HEK293T (cell line): ENCODE measurements at regions not wholly inside any gene's neighbourhood (a gene's known extent, or its start where the extent isn't known, plus 50 kb on each side); places are given as distances from the start of the nearest gene placed in this dataset.

Experiments used
- CTCF ChIA-PET: fragments of 350-600 bp; formaldehyde crosslinking; extraction: SDS; loops from one replicate; lab custom pipeline; 2021; ENCODE audit warnings: antibody characterized with exemption, inconsistent platforms; lab: Yijun Ruan, JAX
- POLR2A ChIA-PET: fragments of 350-600 bp; formaldehyde crosslinking; extraction: SDS; loops from one replicate; lab custom pipeline; 2020; ENCODE audit warnings: antibody characterized with exemption, inconsistent platforms; lab: Yijun Ruan, JAX
- DNase-seq: peaks from one replicate; pipeline ENCODE4 v3.0.0; 2012; ENCODE audit warnings: mixed read lengths; ENCODE audit errors: extremely low spot score
- ARNT ChIP-seq: fragments of 450-650 bp; IDR thresholded peaks from 2 replicates; pipeline ENCODE4 v1.6.1; 2017; ENCODE audit warnings: mild to moderate bottlenecking
- BHLHE40 ChIP-seq: fragments of 450-650 bp; IDR thresholded peaks from 2 replicates; pipeline ENCODE4 v1.6.1; 2016; ENCODE audit warnings: mild to moderate bottlenecking, moderate library complexity, borderline replicate concordance
- CTBP1 ChIP-seq: fragments of 450-650 bp; IDR thresholded peaks from 2 replicates; pipeline ENCODE4 v1.6.1; 2016; ENCODE audit warnings: borderline replicate concordance
- ELF4 ChIP-seq: fragments of 450-650 bp; IDR thresholded peaks from 2 replicates; pipeline ENCODE4 v1.6.1; 2017; ENCODE audit warnings: antibody characterized with exemption
- FOXA1 ChIP-seq: fragments of 450-650 bp; IDR thresholded peaks from 2 replicates; pipeline ENCODE4 v1.6.1; 2016; ENCODE audit warnings: mild to moderate bottlenecking
- FOXK2 ChIP-seq: fragments of 450-650 bp; IDR thresholded peaks from 2 replicates; pipeline ENCODE4 v1.6.1; 2016; ENCODE audit warnings: mild to moderate bottlenecking
- FOXM1 ChIP-seq: fragments of 450-650 bp; IDR thresholded peaks from 2 replicates; pipeline ENCODE4 v1.6.1; 2017; ENCODE audit warnings: mild to moderate bottlenecking, borderline replicate concordance
- HDGF ChIP-seq: fragments of 450-650 bp; IDR thresholded peaks from 2 replicates; pipeline ENCODE4 v1.6.1; 2017; ENCODE audit warnings: antibody characterized with exemption, borderline replicate concordance
- L3MBTL2 ChIP-seq: fragments of 450-650 bp; conservative IDR thresholded peaks from 2 replicates; pipeline ENCODE4 v1.6.1; 2016; ENCODE audit warnings: mild to moderate bottlenecking
- LEF1 ChIP-seq: fragments of 450-650 bp; IDR thresholded peaks from 2 replicates; pipeline ENCODE4 v1.6.1; 2017; ENCODE audit warnings: mild to moderate bottlenecking, borderline replicate concordance
- NFRKB ChIP-seq: fragments of 450-650 bp; IDR thresholded peaks from 2 replicates; pipeline ENCODE4 v1.6.1; 2016; ENCODE audit warnings: mild to moderate bottlenecking, moderate library complexity
- PKNOX1 ChIP-seq: fragments of 450-650 bp; IDR thresholded peaks from 2 replicates; pipeline ENCODE4 v1.6.1; 2016
- SP1 ChIP-seq: fragments of 450-650 bp; IDR thresholded peaks from 2 replicates; pipeline ENCODE4 v1.6.1; 2017
- SUZ12 ChIP-seq: fragments of 450-650 bp; IDR thresholded peaks from 2 replicates; pipeline ENCODE4 v1.6.1; 2016; ENCODE audit warnings: mild to moderate bottlenecking
- TARDBP ChIP-seq: fragments of 450-650 bp; IDR thresholded peaks from 2 replicates; pipeline ENCODE4 v1.6.1; 2016
- ZNF384 ChIP-seq: fragments of 450-650 bp; IDR thresholded peaks from 2 replicates; pipeline ENCODE4 v1.6.1; 2016

GRCh38 chr6:2396846-2397630 lies 151.6 kb upstream of the GMDS start:
- POLR2A ChIA-PET, result no interaction called here
- DNase-seq, result no peak
- no peak for TF ChIP-seq LEF1
- TF ChIP-seq HDGF, result no peak
- TF ChIP-seq NFRKB, result no peak
- no peak for TF ChIP-seq SP1
- TF ChIP-seq TARDBP, result no peak
- no peak for TF ChIP-seq FOXM1
- no peak for TF ChIP-seq SUZ12
- TF ChIP-seq ZNF384, result no peak
- TF ChIP-seq BHLHE40, result no peak
- CTCF ChIA-PET, result no interaction called here

- ChIA-PET POLR2A (no interaction called here), CTCF (no interaction called here)
- DNase-seq, result no peak
- no peak for TF ChIP-seq SUZ12
- peak; percentile 65 for TF ChIP-seq ZNF384
Measured at GRCh38 chr6:2396042-2396657, 150.7 kb upstream of the GMDS start.

GRCh38 chr6:2388554-2389324 lies 143.3 kb upstream of the GMDS start:
- no peak for DNase-seq
- POLR2A ChIA-PET, result no interaction called here
- CTCF ChIA-PET, result no interaction called here
- TF ChIP-seq HDGF (no peak), BHLHE40 (no peak), CTBP1 (no peak), TARDBP (no peak), L3MBTL2 (no peak), PKNOX1 (no peak)

GRCh38 chr6:2387445-2387844 lies 142.0 kb upstream of the GMDS start:
- no peak for TF ChIP-seq LEF1
- no peak for TF ChIP-seq FOXM1
- TF ChIP-seq NFRKB, result no peak
- CTCF ChIA-PET, result no interaction called here
- POLR2A ChIA-PET, result no interaction called here
- no peak for DNase-seq

GRCh38 chr6:2385471-2385983 lies 140.1 kb upstream of the GMDS start:
- ChIA-PET CTCF (no interaction called here), POLR2A (no interaction called here)
- DNase-seq, result no peak
- TF ChIP-seq CTBP1 (no peak), ZNF384 (no peak), L3MBTL2 (no peak), FOXK2 (no peak), LEF1 (no peak), FOXM1 (no peak), TARDBP (no peak), PKNOX1 (0 out of 2 replicates have a peak, but pooled peaks have one; percentile 9), BHLHE40 (no peak), SUZ12 (no peak), NFRKB (no peak), ELF4 (no peak), FOXA1 (no peak), HDGF (no peak), SP1 (no peak), ARNT (peak; percentile 66; the same call in 1 of the 2 replicates)

GRCh38 chr6:2384528-2384927 lies 139.1 kb upstream of the GMDS start:
- ChIA-PET CTCF (no interaction called here), POLR2A (no interaction called here)
- no peak for DNase-seq
- TF ChIP-seq PKNOX1 (peak; percentile 67), HDGF (no peak)
